Esophagus (tissue), 2 donors: ENCODE measurements at regions not wholly inside any gene's neighbourhood (a gene's known extent, or its start where the extent isn't known, plus 50 kb on each side); places are given as distances from the start of the nearest gene placed in this dataset.
"Not testable (repeated sequence)": the region's sequence is repeated elsewhere in the genome, so short reads cannot be mapped to it uniquely, and the experiment has no call there.

ENCODE experiments used
- H3K27ac ChIP-seq, 2 donors: one replicate each; pipeline ENCODE4 v1.5.1; 2013; ENCODE audit warnings: low read depth in 2 of 2, mild to moderate bottlenecking in 2 of 2, inconsistent platforms in 1 of 2, low read length in 1 of 2, moderate library complexity in 1 of 2
- H3K27me3 ChIP-seq, 2 donors: one replicate each; pipeline ENCODE4 v1.6.1; 2013; ENCODE audit warnings: low read length in 2 of 2, control low read depth in 1 of 2, mild to moderate bottlenecking in 1 of 2; ENCODE audit not compliant: insufficient read depth in 2 of 2, control insufficient read depth in 1 of 2
- H3K36me3 ChIP-seq, 2 donors: one replicate each; pipeline ENCODE4 v1.6.1; 2013; ENCODE audit warnings: low read length in 1 of 2; ENCODE audit not compliant: control insufficient read depth in 2 of 2, insufficient read depth in 2 of 2
- H3K4me1 ChIP-seq, 2 donors: one replicate each; pipeline ENCODE4 v1.6.1; 2013; ENCODE audit warnings: low read length in 1 of 2; ENCODE audit not compliant: control insufficient read depth in 2 of 2, insufficient read depth in 2 of 2
- H3K4me3 ChIP-seq, 2 donors: one replicate each; pipeline ENCODE4 v1.5.1; 2013; ENCODE audit warnings: low read length in 2 of 2, mild to moderate bottlenecking in 2 of 2, low read depth in 1 of 2, moderate library complexity in 1 of 2
- H3K9me3 ChIP-seq, 2 donors: one replicate each; pipeline ENCODE4 v1.6.1; 2013; ENCODE audit warnings: mild to moderate bottlenecking in 2 of 2, low read depth in 1 of 2, low read length in 1 of 2, moderate library complexity in 1 of 2; ENCODE audit not compliant: control insufficient read depth in 2 of 2, insufficient read depth in 1 of 2
- WGBS, 2 donors: extraction: QIAGEN DNeasy Blood & Tissue Kit; methylation state at CpG; one replicate each; pipeline ENCODE4 v1.1.7; 2013; 5-methylcytosine and 5-hydroxymethylcytosine counted together
- donor health status: healthy with polysubstance abuse.
- donor health status: Bipolar disorder and iron deficiency.

GRCh38 chr3:198173080-198173479 lies 213.1 kb downstream of the LMLN start:
- H3K4me3 ChIP-seq, H3K27ac ChIP-seq, H3K36me3 ChIP-seq, H3K4me1 ChIP-seq, H3K9me3 ChIP-seq, H3K27me3 ChIP-seq: not testable (repeated sequence)
- 90 to 95% methylated on average over 5 of the region's 5 CpGs for WGBS, 2 donors

DNA sequence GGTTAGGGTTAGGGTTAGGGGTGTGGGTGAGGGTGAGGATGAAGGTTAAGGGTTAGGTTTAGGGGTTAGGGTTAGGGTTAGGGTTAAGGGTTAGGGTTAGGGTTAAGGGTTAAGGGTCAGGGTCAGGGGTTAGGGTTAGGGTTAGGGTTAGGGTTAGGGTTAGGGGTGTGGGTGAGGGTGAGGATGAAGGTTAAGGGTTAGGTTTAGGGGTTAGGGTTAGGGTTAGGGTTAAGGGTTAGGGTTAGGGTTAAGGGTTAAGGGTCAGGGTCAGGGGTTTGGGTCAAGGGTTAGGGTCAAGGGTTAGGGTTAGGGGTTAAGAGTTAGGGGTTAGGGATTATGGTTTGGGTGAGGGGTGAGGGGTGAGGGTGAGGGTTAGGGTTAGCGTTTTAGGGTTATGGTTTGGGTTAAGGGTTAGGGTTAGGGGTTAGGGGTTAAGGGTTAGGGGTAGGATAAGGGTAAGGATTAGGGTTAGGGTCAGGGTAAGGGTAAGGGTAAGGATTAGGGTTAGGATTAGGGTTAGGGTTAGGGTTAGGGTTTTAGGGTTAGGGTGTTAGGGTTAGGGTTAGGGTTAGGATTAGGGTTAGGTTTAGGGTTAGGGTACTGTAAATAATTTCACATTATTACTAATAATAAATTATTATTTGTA lies 214.0 kb downstream of the LMLN start:
- not testable (repeated sequence) for H3K9me3 ChIP-seq, H3K27me3 ChIP-seq, H3K27ac ChIP-seq, H3K4me3 ChIP-seq, H3K36me3 ChIP-seq, H3K4me1 ChIP-seq
- WGBS, 2 donors = 59 to 88% methylated on average over 1 of the region's 1 CpG
